ENCODE measurements at regions not wholly inside any gene's neighbourhood (a gene's known extent, or its start where the extent isn't known, plus 50 kb on each side); places are given as distances from the start of the nearest gene placed in this dataset.

DNA sequence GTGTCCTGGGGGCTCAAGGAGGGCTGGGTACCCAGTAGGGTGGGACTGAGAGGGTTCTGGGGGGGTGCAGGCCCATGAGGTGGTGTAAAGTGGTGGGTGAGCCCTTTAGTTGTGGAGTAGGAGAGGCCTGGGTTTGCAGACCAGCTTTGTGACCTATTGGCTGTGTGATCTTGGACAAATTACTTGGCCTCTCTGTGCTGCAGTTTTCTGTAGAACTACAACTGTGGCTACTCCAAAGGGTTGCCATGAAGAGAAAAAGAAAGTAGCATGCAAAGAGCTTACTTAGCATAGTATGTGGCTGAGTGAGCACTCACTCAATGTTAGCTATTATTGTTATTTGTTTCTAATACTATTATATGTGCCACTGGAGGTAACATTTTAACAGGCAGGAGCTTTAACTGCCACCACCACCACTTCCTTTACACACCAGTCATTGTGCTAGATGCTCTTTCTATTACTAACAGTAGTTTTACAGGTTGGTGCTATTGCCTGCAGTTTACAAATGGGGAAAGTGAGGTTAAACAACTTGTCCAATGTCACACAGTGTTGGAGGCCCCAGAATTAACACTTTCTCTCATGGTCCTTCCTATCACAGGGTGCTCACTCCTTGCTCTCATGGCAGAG, 286.8 kb downstream of the DHX35 start:
- peaks cover 2% of the 10 kb centered on the region for H3K9me3 ChIP-seq (ENCODE audit: control insufficient read depth, low read length)
- no peak for ATAC-seq (ENCODE audit: low FRiP score)

GRCh38 chr20:39248171-39248861, 286.2 kb downstream of the DHX35 start:
- peaks cover 3% of the 10 kb centered on the region for H3K9me3 ChIP-seq (ENCODE audit: control insufficient read depth, low read length)
- 68 to 72% methylated on average over 15 of the region's 15 CpGs for WGBS, 2 donors
- no peaks in the 10 kb centered on the region for H3K36me3 ChIP-seq (ENCODE audit: control insufficient read depth in 1 of 2, insufficient read depth in 2 of 2, low read length in 1 of 2)
- no peak overlapping the region for H3K27ac ChIP-seq (ENCODE audit: low read depth in 1 of 2, low read length in 2 of 2)
- H3K4me3 ChIP-seq (ENCODE audit: low read length in 2 of 2) = no peak overlapping the region
- intact Hi-C loops (cut with DNase I) = no loop called here
- DNase-seq (no peak), ATAC-seq (ENCODE audit: low FRiP score) (no peak)
- H3K27me3 ChIP-seq (ENCODE audit: control insufficient read depth in 1 of 2, insufficient read depth in 2 of 2, low read length in 1 of 2) = no peaks in the 10 kb centered on the region
- H3K4me1 ChIP-seq (ENCODE audit: control insufficient read depth in 1 of 2, insufficient read depth in 2 of 2, low read length in 2 of 2) = no peaks in the 10 kb centered on the region

More for the DNA sequence above, 286.8 kb downstream of the DHX35 start:
- H3K36me3 ChIP-seq (ENCODE audit: control insufficient read depth in 1 of 2, insufficient read depth in 2 of 2, low read length in 1 of 2) = no peaks in the 10 kb centered on the region
- no peak overlapping the region for H3K4me3 ChIP-seq (ENCODE audit: low read length in 2 of 2)
- intact Hi-C loops (cut with DNase I) = no loop called here
- H3K27me3 ChIP-seq (ENCODE audit: control insufficient read depth in 1 of 2, insufficient read depth in 2 of 2, low read length in 1 of 2) = no peaks in the 10 kb centered on the region
- no peak for DNase-seq
- H3K27ac ChIP-seq (ENCODE audit: low read depth in 1 of 2, low read length in 2 of 2) = no peak overlapping the region
- no peaks in the 10 kb centered on the region for H3K4me1 ChIP-seq (ENCODE audit: control insufficient read depth in 1 of 2, insufficient read depth in 2 of 2, low read length in 2 of 2)

GRCh38 chr20:39246436-39246835, 284.3 kb downstream of the DHX35 start:
- Histone ChIP-seq H3K36me3 (ENCODE audit: control insufficient read depth in 1 of 2, insufficient read depth in 2 of 2, low read length in 1 of 2) (no peaks in the 10 kb centered on the region), H3K27ac (ENCODE audit: low read depth in 1 of 2, low read length in 2 of 2) (no peak overlapping the region), H3K27me3 (ENCODE audit: control insufficient read depth in 1 of 2, insufficient read depth in 2 of 2, low read length in 1 of 2) (no peaks in the 10 kb centered on the region), H3K4me3 (ENCODE audit: low read length in 2 of 2) (no peak overlapping the region), H3K4me1 (ENCODE audit: control insufficient read depth in 1 of 2, insufficient read depth in 2 of 2, low read length in 2 of 2) (no peaks in the 10 kb centered on the region), H3K9me3 (ENCODE audit: control insufficient read depth, low read length) (peaks cover 3% of the 10 kb centered on the region)
- intact Hi-C loops (cut with DNase I) = no loop called here
- 64 to 71% methylated on average over 4 of the region's 4 CpGs for WGBS, 2 donors
- no peak for ATAC-seq (ENCODE audit: low FRiP score)
- no peak for DNase-seq

- peaks cover 3% of the 10 kb centered on the region for H3K9me3 ChIP-seq (ENCODE audit: control insufficient read depth, low read length)
- no peaks in the 10 kb centered on the region for H3K36me3 ChIP-seq (ENCODE audit: control insufficient read depth in 1 of 2, insufficient read depth in 2 of 2, low read length in 1 of 2)
- H3K27ac ChIP-seq (ENCODE audit: low read depth in 1 of 2, low read length in 2 of 2) = no peak overlapping the region
- ATAC-seq (ENCODE audit: low FRiP score) (no peak), DNase-seq (no peak)
- no peak overlapping the region for H3K4me3 ChIP-seq (ENCODE audit: low read length in 2 of 2)
- H3K4me1 ChIP-seq (ENCODE audit: control insufficient read depth in 1 of 2, insufficient read depth in 2 of 2, low read length in 2 of 2) = no peaks in the 10 kb centered on the region
- 57 to 64% methylated on average over 1 of the region's 1 CpG for WGBS, 2 donors
- H3K27me3 ChIP-seq (ENCODE audit: control insufficient read depth in 1 of 2, insufficient read depth in 2 of 2, low read length in 1 of 2) = no peaks in the 10 kb centered on the region
- intact Hi-C loops (cut with DNase I) = no loop called here
Observed at GRCh38 chr20:39245685-39246311, 283.7 kb downstream of the DHX35 start.

- Histone ChIP-seq H3K4me3 (ENCODE audit: low read length in 2 of 2) (no peak overlapping the region), H3K4me1 (ENCODE audit: control insufficient read depth in 1 of 2, insufficient read depth in 2 of 2, low read length in 2 of 2) (no peaks in the 10 kb centered on the region), H3K9me3 (ENCODE audit: control insufficient read depth, low read length) (peaks cover 3% of the 10 kb centered on the region), H3K27ac (ENCODE audit: low read depth in 1 of 2, low read length in 2 of 2) (no peak overlapping the region), H3K36me3 (ENCODE audit: control insufficient read depth in 1 of 2, insufficient read depth in 2 of 2, low read length in 1 of 2) (no peaks in the 10 kb centered on the region), H3K27me3 (ENCODE audit: control insufficient read depth in 1 of 2, insufficient read depth in 2 of 2, low read length in 1 of 2) (no peaks in the 10 kb centered on the region)
- 68 to 82% methylated on average over 1 of the region's 1 CpG for WGBS, 2 donors
- ATAC-seq (ENCODE audit: low FRiP score) (no peak), DNase-seq (no peak)
- intact Hi-C loops (cut with DNase I) = no loop called here
Observed at GRCh38 chr20:39243962-39244361, 281.8 kb downstream of the DHX35 start.

DNA sequence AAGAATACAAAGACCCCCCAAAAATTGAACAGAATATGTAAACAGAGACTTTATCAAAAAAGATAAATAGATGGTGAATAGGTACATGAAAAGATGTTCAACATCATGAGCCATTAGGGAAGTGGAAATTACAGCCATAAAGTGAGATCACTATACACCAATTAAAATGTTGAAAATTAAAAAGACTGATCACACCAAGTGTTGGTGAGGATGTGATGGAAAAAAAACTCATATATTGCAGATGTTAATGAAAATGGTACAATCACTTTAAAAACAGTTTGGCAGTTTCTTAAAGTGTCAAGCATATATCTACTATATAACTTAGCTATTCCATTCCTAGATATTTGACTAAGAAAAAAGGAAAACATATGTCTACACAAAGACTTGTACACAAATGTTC, 280.5 kb downstream of the DHX35 start:
- H3K27me3 ChIP-seq (ENCODE audit: control insufficient read depth in 1 of 2, insufficient read depth in 2 of 2, low read length in 1 of 2) = no peaks in the 10 kb centered on the region
- no peaks in the 10 kb centered on the region for H3K4me1 ChIP-seq (ENCODE audit: control insufficient read depth in 1 of 2, insufficient read depth in 2 of 2, low read length in 2 of 2)
- intact Hi-C loops (cut with DNase I) = no loop called here
- H3K27ac ChIP-seq (ENCODE audit: low read depth in 1 of 2, low read length in 2 of 2) = no peak overlapping the region
- no peaks in the 10 kb centered on the region for H3K36me3 ChIP-seq (ENCODE audit: control insufficient read depth in 1 of 2, insufficient read depth in 2 of 2, low read length in 1 of 2)
- DNase-seq = no peak
- peaks cover 3% of the 10 kb centered on the region for H3K9me3 ChIP-seq (ENCODE audit: control insufficient read depth, low read length)
- H3K4me3 ChIP-seq (ENCODE audit: low read length in 2 of 2) = no peak overlapping the region
- ATAC-seq (ENCODE audit: low FRiP score) = no peak

GRCh38 chr20:39234520-39235095, 272.5 kb downstream of the DHX35 start:
- Histone ChIP-seq H3K4me3 (ENCODE audit: low read length in 2 of 2) (no peak overlapping the region), H3K27ac (ENCODE audit: low read depth in 1 of 2, low read length in 2 of 2) (no peak overlapping the region), H3K36me3 (ENCODE audit: control insufficient read depth in 1 of 2, insufficient read depth in 2 of 2, low read length in 1 of 2) (no peaks in the 10 kb centered on the region), H3K9me3 (ENCODE audit: control insufficient read depth, low read length) (no peaks in the 10 kb centered on the region), H3K4me1 (ENCODE audit: control insufficient read depth in 1 of 2, insufficient read depth in 2 of 2, low read length in 2 of 2) (no peaks in the 10 kb centered on the region), H3K27me3 (ENCODE audit: control insufficient read depth in 1 of 2, insufficient read depth in 2 of 2, low read length in 1 of 2) (no peaks in the 10 kb centered on the region)
- ATAC-seq (ENCODE audit: low FRiP score) (no peak), DNase-seq (no peak)
- intact Hi-C loops (cut with DNase I) = no loop called here
- 21 to 31% methylated on average over 7 of the region's 7 CpGs for WGBS, 2 donors

GRCh38 chr20:39233755-39234154, 271.6 kb downstream of the DHX35 start:
- Histone ChIP-seq H3K27me3 (ENCODE audit: control insufficient read depth in 1 of 2, insufficient read depth in 2 of 2, low read length in 1 of 2) (no peaks in the 10 kb centered on the region), H3K4me1 (ENCODE audit: control insufficient read depth in 1 of 2, insufficient read depth in 2 of 2, low read length in 2 of 2) (no peaks in the 10 kb centered on the region), H3K36me3 (ENCODE audit: control insufficient read depth in 1 of 2, insufficient read depth in 2 of 2, low read length in 1 of 2) (no peaks in the 10 kb centered on the region), H3K9me3 (ENCODE audit: control insufficient read depth, low read length) (no peaks in the 10 kb centered on the region), H3K4me3 (ENCODE audit: low read length in 2 of 2) (no peak overlapping the region), H3K27ac (ENCODE audit: low read depth in 1 of 2, low read length in 2 of 2) (no peak overlapping the region)
- DNase-seq = no peak
- no peak for ATAC-seq (ENCODE audit: low FRiP score)
- intact Hi-C loops (cut with DNase I) = no loop called here
- 90 to 93% methylated on average over 4 of the region's 4 CpGs for WGBS, 2 donors

GRCh38 chr20:39227416-39227815, 265.3 kb downstream of the DHX35 start:
- peaks cover 0 to 3% of the 10 kb centered on the region in 2 donors for H3K27me3 ChIP-seq (ENCODE audit: control insufficient read depth in 1 of 2, insufficient read depth in 2 of 2, low read length in 1 of 2)
- no peak overlapping the region for H3K4me3 ChIP-seq (ENCODE audit: low read length in 2 of 2)
- intact Hi-C loops (cut with DNase I) = no loop called here
- WGBS, 2 donors = 24 to 28% methylated on average over 7 of the region's 7 CpGs
- no peaks in the 10 kb centered on the region for H3K9me3 ChIP-seq (ENCODE audit: control insufficient read depth, low read length)
- ATAC-seq (ENCODE audit: low FRiP score) (no peak), DNase-seq (no peak)
- no peaks in the 10 kb centered on the region for H3K4me1 ChIP-seq (ENCODE audit: control insufficient read depth in 1 of 2, insufficient read depth in 2 of 2, low read length in 2 of 2)
- no peaks in the 10 kb centered on the region for H3K36me3 ChIP-seq (ENCODE audit: control insufficient read depth in 1 of 2, insufficient read depth in 2 of 2, low read length in 1 of 2)
- no peak overlapping the region for H3K27ac ChIP-seq (ENCODE audit: low read depth in 1 of 2, low read length in 2 of 2)
